ENCODE measurements at regions not wholly inside any gene's neighbourhood (a gene's known extent, or its start where the extent isn't known, plus 50 kb on each side); places are given as distances from the start of the nearest gene placed in this dataset.

DNA sequence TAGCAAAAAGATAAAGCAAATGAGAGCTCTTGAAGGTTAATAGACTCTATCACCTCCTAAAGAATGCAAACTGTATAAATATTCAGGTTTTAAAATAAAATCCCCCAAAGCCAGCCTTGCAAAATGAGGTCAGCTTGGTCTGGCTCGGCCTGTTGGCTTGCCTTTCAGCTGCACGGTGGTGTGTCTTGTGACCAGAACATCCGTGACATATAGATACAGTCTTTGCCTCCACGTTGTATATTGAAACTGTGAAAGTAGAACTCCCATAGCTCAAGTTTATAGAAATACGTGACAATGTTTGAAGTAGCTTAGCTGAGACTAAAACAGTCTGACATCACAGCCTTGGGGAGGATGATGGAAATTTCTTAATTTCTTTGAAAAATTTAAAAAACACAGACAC, 236.6 kb upstream of the MYOCD start:
- H4K5ac ChIP-seq (ENCODE audit: insufficient read length, low read depth, low read length): no peak overlapping the region
- TF ChIP-seq, protein P1, sequence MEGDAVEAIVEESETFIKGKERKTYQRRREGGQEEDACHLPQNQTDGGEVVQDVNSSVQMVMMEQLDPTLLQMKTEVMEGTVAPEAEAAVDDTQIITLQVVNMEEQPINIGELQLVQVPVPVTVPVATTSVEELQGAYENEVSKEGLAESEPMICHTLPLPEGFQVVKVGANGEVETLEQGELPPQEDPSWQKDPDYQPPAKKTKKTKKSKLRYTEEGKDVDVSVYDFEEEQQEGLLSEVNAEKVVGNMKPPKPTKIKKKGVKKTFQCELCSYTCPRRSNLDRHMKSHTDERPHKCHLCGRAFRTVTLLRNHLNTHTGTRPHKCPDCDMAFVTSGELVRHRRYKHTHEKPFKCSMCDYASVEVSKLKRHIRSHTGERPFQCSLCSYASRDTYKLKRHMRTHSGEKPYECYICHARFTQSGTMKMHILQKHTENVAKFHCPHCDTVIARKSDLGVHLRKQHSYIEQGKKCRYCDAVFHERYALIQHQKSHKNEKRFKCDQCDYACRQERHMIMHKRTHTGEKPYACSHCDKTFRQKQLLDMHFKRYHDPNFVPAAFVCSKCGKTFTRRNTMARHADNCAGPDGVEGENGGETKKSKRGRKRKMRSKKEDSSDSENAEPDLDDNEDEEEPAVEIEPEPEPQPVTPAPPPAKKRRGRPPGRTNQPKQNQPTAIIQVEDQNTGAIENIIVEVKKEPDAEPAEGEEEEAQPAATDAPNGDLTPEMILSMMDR (conservative IDR thresholded peaks at IDR 0.05): no peak
- H3K4ac ChIP-seq (ENCODE audit: low read depth, low read length): no peak overlapping the region
- no peaks in the 10 kb centered on the region for H3K79me2 ChIP-seq (ENCODE audit: insufficient read depth, low read length)
- H2BK20ac ChIP-seq (ENCODE audit: low read depth, low read length, poor library complexity, severe bottlenecking): no peak overlapping the region
- Mint-ChIP-seq H3K4me3 (no peak overlapping the region), H3K27me3 (ENCODE audit: low read depth) (no peaks in the 10 kb centered on the region), H3K27ac (no peak overlapping the region), H3K36me3 (ENCODE audit: insufficient read depth in 1 of 3, low read depth in 3 of 3) (no peaks in the 10 kb centered on the region; a peak in 2 of 7 replicates), H3K4me1 (peaks cover 4% of the 10 kb centered on the region in 2 experiments), H3K9me3 (peaks cover 2 to 5% of the 10 kb centered on the region in 2 experiments; a peak in 3 of 5 replicates)
- no peak overlapping the region for H3K9ac ChIP-seq (ENCODE audit: extremely low read depth, insufficient read length, low read length)
- no peaks in the 10 kb centered on the region for H4K20me1 ChIP-seq (ENCODE audit: control insufficient read depth, insufficient read depth, insufficient read length)
- no peak overlapping the region for H3K27ac ChIP-seq (ENCODE audit: insufficient read length, low read depth, low read length)
- H3K23ac ChIP-seq (ENCODE audit: insufficient read length, low read depth, low read length): no peak overlapping the region
- H2AK5ac ChIP-seq (ENCODE audit: insufficient read length, low read length): no peak overlapping the region
- no peaks in the 10 kb centered on the region for H3K79me1 ChIP-seq (ENCODE audit: insufficient read depth, low read depth, low read length, poor library complexity, severe bottlenecking)
- no peaks in the 10 kb centered on the region for H3K9me3 ChIP-seq (ENCODE audit: control insufficient read depth, low read depth, low read length)
- H3K4me1 ChIP-seq (ENCODE audit: insufficient read depth, low read length): no peaks in the 10 kb centered on the region
- H4K8ac ChIP-seq (replicated peaks; ENCODE audit: insufficient read length, low read depth, low read length): no peak overlapping the region
- no peak overlapping the region for H3K18ac ChIP-seq (ENCODE audit: insufficient read length, low read depth, low read length)
- WGBS (ENCODE audit: extremely low coverage, insufficient read length, low lambda C conversion rate): no CpG with 5 or more reads among the region's 5 CpGs
- H2BK15ac ChIP-seq (ENCODE audit: low read depth, low read length): no peak overlapping the region
- no peak overlapping the region for H2BK12ac ChIP-seq (ENCODE audit: insufficient read length, low read depth, low read length)
- no peak overlapping the region for H4K91ac ChIP-seq (ENCODE audit: insufficient read length, low read depth, low read length)
- no peak overlapping the region for H3T11ph ChIP-seq (ENCODE audit: low read length)
- H2BK120ac ChIP-seq (ENCODE audit: low read depth, low read length, poor library complexity, severe bottlenecking): no peak overlapping the region
- no peak for DNase-seq
- H2BK5ac ChIP-seq (ENCODE audit: insufficient read length, low read length): no peak overlapping the region
- H3K56ac ChIP-seq (ENCODE audit: insufficient read length, low read depth, low read length): no peak overlapping the region
- no peaks in the 10 kb centered on the region for H3K23me2 ChIP-seq (ENCODE audit: insufficient read length, low read depth, low read length, poor library complexity, severe bottlenecking)
- no peaks in the 10 kb centered on the region for H3K27me3 ChIP-seq (ENCODE audit: insufficient read depth, low read length)
- H3K4me2 ChIP-seq (ENCODE audit: insufficient read depth, insufficient read length, low read length): no peak overlapping the region
- no peak overlapping the region for H3K14ac ChIP-seq (ENCODE audit: insufficient read depth, low read length)
- no peak overlapping the region for H2AFZ ChIP-seq (ENCODE audit: low read length)

Measured in H9 (cell line).